Rectal smooth muscle tissue (tissue), 1 donor: ENCODE measurements at regions not wholly inside any gene's neighbourhood (a gene's known extent, or its start where the extent isn't known, plus 50 kb on each side); places are given as distances from the start of the nearest gene placed in this dataset.

ENCODE experiments used
- H3K27ac ChIP-seq: one replicate; pipeline ENCODE4 v1.7.0; 2013; ENCODE audit warnings: low read depth, low read length, inconsistent platforms
- H3K27me3 ChIP-seq: one replicate; pipeline ENCODE4 v1.7.0; 2013; ENCODE audit warnings: low read length; ENCODE audit not compliant: control insufficient read depth, insufficient read depth
- H3K36me3 ChIP-seq: one replicate; pipeline ENCODE4 v1.7.0; 2013; ENCODE audit warnings: low read length; ENCODE audit not compliant: control insufficient read depth, insufficient read depth
- H3K4me1 ChIP-seq: one replicate; pipeline ENCODE4 v1.7.0; 2013; ENCODE audit warnings: low read length; ENCODE audit not compliant: control insufficient read depth, insufficient read depth
- H3K4me3 ChIP-seq: one replicate; pipeline ENCODE4 v1.7.0; 2013; ENCODE audit warnings: low read length
- H3K9ac ChIP-seq: one replicate; pipeline ENCODE4 v1.7.0; 2013; ENCODE audit warnings: low read length

GRCh38 chr22:22394591-22394990 lies 114.0 kb downstream of the ZNF280B start:
- Histone ChIP-seq H3K9ac (no peak overlapping the region), H3K4me3 (no peak overlapping the region), H3K27me3 (peaks cover 2% of the 10 kb centered on the region), H3K36me3 (no peaks in the 10 kb centered on the region), H3K4me1 (no peaks in the 10 kb centered on the region), H3K27ac (no peak overlapping the region)

- Histone ChIP-seq H3K9ac (no peak overlapping the region), H3K36me3 (no peaks in the 10 kb centered on the region), H3K4me3 (no peak overlapping the region), H3K27me3 (peaks cover 2% of the 10 kb centered on the region), H3K27ac (no peak overlapping the region), H3K4me1 (no peaks in the 10 kb centered on the region)
These were observed 113.3 kb downstream of the ZNF280B start for GRCh38 chr22:22395245-22395644.

DNA sequence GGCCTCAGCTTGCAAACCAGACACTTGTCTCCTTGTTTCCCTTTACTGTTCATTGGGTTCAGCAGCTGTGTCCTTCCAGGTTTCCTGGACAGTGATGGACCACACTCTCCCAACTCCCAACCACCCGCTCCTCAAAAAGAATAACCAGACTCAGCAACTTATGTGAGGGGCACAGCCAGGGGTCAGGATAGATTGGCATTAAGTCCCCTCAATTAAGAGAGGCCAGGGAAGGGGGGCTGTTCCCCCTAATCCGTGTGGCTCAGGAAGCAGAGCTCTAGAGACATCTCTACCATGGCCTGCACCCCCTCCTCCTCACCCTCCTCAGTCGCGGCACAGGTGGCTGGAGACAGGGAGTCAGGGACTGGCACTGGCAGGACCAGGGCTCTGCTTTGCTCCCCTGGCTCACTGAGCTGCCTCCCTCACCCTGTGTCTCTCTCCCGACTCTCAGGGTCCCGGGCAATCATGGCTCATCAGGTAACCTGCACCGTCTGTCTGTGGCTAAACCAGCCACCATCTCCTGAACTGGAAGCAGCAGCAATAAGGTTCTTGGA lies 111.7 kb downstream of the ZNF280B start:
- H3K27ac ChIP-seq, result no peak overlapping the region

GRCh38 chr22:22397292-22397870 lies 111.2 kb downstream of the ZNF280B start:
- H3K27me3 ChIP-seq, result peaks cover 2% of the 10 kb centered on the region
- no peaks in the 10 kb centered on the region for H3K4me1 ChIP-seq
- no peaks in the 10 kb centered on the region for H3K36me3 ChIP-seq
- no peak overlapping the region for H3K27ac ChIP-seq
- H3K9ac ChIP-seq, result no peak overlapping the region
- H3K4me3 ChIP-seq, result no peak overlapping the region

More for the DNA sequence above, 111.7 kb downstream of the ZNF280B start:
- Histone ChIP-seq H3K36me3 (no peaks in the 10 kb centered on the region), H3K4me3 (no peak overlapping the region), H3K27me3 (peaks cover 2% of the 10 kb centered on the region), H3K4me1 (no peaks in the 10 kb centered on the region), H3K9ac (no peak overlapping the region)

GRCh38 chr22:22397875-22398524 lies 110.5 kb downstream of the ZNF280B start:
- Histone ChIP-seq H3K27ac (no peak overlapping the region), H3K4me3 (no peak overlapping the region), H3K4me1 (no peaks in the 10 kb centered on the region), H3K36me3 (no peaks in the 10 kb centered on the region), H3K27me3 (peaks cover 2% of the 10 kb centered on the region), H3K9ac (no peak overlapping the region)

DNA sequence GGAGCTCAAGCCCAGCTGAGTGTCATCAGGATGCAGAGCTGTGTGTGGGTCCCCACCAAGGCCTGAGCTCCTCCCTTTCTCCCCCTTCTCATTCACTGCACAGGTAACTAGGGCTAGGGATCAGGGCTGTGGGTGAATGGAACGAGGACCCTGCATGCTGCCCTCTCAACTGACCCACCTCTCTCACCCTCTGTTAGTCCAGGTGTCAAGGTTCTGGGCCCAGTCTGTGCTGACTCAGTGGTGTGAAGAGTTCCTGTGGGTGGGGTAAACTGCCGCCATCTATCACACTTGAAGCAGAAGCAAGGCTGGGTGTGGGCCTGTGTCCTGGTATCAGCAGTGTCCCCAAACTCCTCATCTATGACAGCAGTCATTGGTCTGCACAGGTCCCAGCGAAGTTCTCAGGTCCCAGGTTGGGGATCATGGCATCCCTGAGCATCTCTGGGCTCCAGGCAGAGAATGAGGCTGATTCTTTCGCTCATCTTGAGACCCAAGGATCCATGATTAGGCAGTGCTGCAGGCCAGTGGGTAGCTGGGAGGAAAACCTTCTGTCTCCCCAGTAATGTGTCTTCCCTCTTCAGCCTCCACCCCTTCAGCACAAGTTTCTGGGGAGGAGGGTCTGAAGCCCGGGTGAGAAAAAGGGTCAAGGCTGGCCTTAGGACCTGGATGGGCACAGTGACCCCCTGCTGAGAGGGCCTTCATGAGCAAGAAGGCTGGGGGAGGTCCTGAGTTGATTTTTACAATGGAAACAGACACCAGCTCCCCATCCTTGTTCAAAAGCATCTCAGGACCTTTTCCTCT lies 109.8 kb downstream of the ZNF280B start:
- Histone ChIP-seq H3K27me3 (peaks cover 2% of the 10 kb centered on the region), H3K4me1 (no peaks in the 10 kb centered on the region), H3K4me3 (no peak overlapping the region), H3K36me3 (no peaks in the 10 kb centered on the region), H3K27ac (no peak overlapping the region), H3K9ac (no peak overlapping the region)

DNA sequence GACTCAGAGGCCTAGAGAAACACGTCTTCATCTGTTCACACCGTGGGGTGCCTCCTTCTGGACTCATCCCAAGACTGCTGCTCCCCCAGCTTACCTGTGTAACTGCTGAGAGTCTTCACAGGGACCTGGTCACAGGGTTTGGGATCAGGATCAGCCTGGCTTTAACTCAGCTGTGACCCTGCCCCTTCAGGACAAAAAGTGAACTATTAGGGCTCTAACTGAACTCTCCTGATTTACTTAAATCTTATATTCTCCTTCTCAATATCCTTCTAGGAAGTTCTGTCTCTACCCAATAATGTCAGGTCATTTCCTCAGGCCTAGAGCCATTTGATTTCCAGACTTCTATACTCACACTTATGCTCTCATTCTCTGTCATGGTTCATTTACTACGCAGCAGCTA lies 108.4 kb downstream of the ZNF280B start:
- H3K36me3 ChIP-seq, result no peaks in the 10 kb centered on the region
- H3K27ac ChIP-seq, result no peak overlapping the region
- no peak overlapping the region for H3K9ac ChIP-seq
- H3K27me3 ChIP-seq, result peaks cover 2% of the 10 kb centered on the region
- H3K4me3 ChIP-seq, result no peak overlapping the region
- no peaks in the 10 kb centered on the region for H3K4me1 ChIP-seq

GRCh38 chr22:22400964-22401363 lies 107.6 kb downstream of the ZNF280B start:
- no peak overlapping the region for H3K4me3 ChIP-seq
- no peak overlapping the region for H3K27ac ChIP-seq
- H3K4me1 ChIP-seq, result no peaks in the 10 kb centered on the region
- no peaks in the 10 kb centered on the region for H3K36me3 ChIP-seq
- H3K9ac ChIP-seq, result no peak overlapping the region
- no peaks in the 10 kb centered on the region for H3K27me3 ChIP-seq

DNA sequence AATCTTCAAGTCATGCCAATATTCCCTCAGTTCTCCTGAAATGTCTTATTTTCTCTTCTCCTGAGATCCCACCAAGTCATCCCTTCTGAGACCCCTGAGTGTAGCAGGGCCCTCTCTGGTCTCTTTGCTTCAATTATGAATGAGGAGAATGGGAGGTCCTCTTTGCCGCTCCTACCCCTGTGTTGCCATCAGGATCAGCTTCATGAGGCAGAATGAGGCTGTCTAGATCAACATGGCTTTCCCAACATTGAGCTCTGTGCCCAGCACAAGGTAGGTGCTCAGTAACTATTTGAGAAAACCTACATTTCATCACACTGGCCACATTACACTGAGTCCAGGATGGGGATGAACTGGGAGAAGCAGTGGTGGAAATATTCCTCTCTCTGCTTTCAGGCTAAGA lies 107.2 kb downstream of the ZNF280B start:
- H3K4me3 ChIP-seq, result no peak overlapping the region
- no peaks in the 10 kb centered on the region for H3K27me3 ChIP-seq
- H3K27ac ChIP-seq, result no peak overlapping the region
- H3K9ac ChIP-seq, result no peak overlapping the region
- H3K4me1 ChIP-seq, result no peaks in the 10 kb centered on the region
- H3K36me3 ChIP-seq, result no peaks in the 10 kb centered on the region

DNA sequence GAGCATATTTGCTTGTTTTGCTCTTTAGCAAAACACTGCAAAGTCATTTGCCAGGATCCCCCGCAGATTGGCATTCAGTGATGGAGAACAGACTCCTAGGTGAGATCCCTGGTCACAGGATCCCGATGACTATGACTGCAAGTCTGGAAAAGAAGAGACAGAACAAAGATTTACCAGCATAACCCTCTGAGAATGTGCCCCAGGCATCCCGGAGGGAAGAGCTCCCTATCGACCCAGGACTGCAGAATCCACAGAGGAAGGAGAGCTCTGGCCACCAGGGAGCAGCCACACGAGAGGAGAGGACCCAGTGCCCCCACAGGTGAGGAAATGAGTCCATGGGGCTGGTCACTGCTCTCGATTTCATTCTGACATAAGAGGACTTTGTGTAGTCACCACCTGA lies 105.2 kb downstream of the ZNF280B start:
- Histone ChIP-seq H3K27ac (no peak overlapping the region), H3K27me3 (no peaks in the 10 kb centered on the region), H3K4me3 (no peak overlapping the region), H3K4me1 (no peaks in the 10 kb centered on the region), H3K9ac (no peak overlapping the region), H3K36me3 (no peaks in the 10 kb centered on the region)

- H3K27ac ChIP-seq, result no peak overlapping the region
- H3K9ac ChIP-seq, result no peak overlapping the region
- no peaks in the 10 kb centered on the region for H3K27me3 ChIP-seq
- H3K4me3 ChIP-seq, result no peak overlapping the region
- no peaks in the 10 kb centered on the region for H3K36me3 ChIP-seq
- H3K4me1 ChIP-seq, result no peaks in the 10 kb centered on the region
These were observed 104.8 kb downstream of the ZNF280B start for GRCh38 chr22:22403771-22404170.

DNA sequence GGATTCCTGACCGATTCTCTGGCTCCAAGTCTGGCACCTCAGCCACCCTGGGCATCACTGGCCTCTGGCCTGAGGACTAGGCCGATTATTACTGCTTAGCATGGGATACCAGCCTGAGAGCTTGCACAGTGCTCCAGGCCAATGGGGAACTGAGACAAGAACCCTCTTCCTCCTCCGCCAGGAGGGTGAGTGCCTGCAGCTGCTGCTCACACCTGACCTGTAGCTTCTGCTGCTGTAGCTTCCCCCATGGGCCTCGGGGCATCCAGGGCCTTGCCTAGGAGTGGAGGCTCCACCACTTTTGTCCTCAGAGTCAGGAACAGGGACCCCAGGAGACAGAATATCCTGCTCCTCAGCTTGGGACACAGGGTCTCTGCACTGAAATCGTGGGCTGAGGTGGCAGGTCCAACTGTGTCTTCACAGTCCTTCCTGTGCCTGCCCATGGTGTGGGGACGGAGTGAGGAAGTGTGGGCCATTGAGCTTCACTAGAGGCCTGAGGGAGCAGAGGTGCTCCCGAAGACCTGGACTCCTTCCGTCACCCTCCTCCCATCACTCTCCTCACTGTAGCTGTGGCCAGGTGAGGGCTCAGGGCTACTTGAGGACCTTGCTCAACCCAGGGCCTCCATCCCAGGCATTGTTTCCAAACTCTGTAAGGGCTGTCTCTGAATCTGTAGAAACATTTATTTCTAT lies 103.8 kb downstream of the ZNF280B start:
- H3K4me3 ChIP-seq, result no peak overlapping the region
- no peaks in the 10 kb centered on the region for H3K4me1 ChIP-seq
- H3K36me3 ChIP-seq, result no peaks in the 10 kb centered on the region
- H3K9ac ChIP-seq, result no peak overlapping the region
- H3K27ac ChIP-seq, result no peak overlapping the region
- H3K27me3 ChIP-seq, result no peaks in the 10 kb centered on the region
